Endodermal cell (in vitro differentiated cells): ENCODE measurements at regions not wholly inside any gene's neighbourhood (a gene's known extent, or its start where the extent isn't known, plus 50 kb on each side); places are given as distances from the start of the nearest gene placed in this dataset.

Experiments
- DNase-seq: peaks from one replicate; pipeline ENCODE4 v3.0.0-alpha.2; 2017
- H3K27ac ChIP-seq: 2 replicates; pipeline ENCODE4 v1.5.1; 2013; ENCODE audit warnings: mild to moderate bottlenecking, low read depth, low read length, moderate library complexity
- H3K27me3 ChIP-seq: 2 replicates; pipeline ENCODE4 v1.6.1; 2013; ENCODE audit warnings: mild to moderate bottlenecking, low read length, moderate library complexity; ENCODE audit not compliant: insufficient read depth, control insufficient read depth, poor library complexity, severe bottlenecking
- H3K36me3 ChIP-seq: 2 replicates; pipeline ENCODE4 v1.7.0; 2013; ENCODE audit warnings: mild to moderate bottlenecking, low read length, moderate library complexity; ENCODE audit not compliant: control insufficient read depth, insufficient read depth
- H3K4me1 ChIP-seq: one replicate; pipeline ENCODE4 v1.7.0; 2013; ENCODE audit warnings: low read length; ENCODE audit not compliant: control insufficient read depth, insufficient read depth
- H3K4me3 ChIP-seq: 2 replicates; pipeline ENCODE4 v1.5.1; 2013; ENCODE audit warnings: mild to moderate bottlenecking, low read length, moderate library complexity
- H3K9ac ChIP-seq: 2 replicates; pipeline ENCODE4 v1.6.1; 2013; ENCODE audit warnings: mild to moderate bottlenecking, low read length, moderate library complexity; ENCODE audit not compliant: poor library complexity, severe bottlenecking; ENCODE audit errors: extremely low read depth
- H3K9me3 ChIP-seq: 2 replicates; pipeline ENCODE4 v1.6.1; 2013; ENCODE audit warnings: mild to moderate bottlenecking, low read length, moderate library complexity; ENCODE audit not compliant: control insufficient read depth
- H3K27ac Mint-ChIP-seq: 2 replicates; pipeline ENCODE4 v1.8.0; 2020; ENCODE audit warnings: mixed read lengths
- H3K27me3 Mint-ChIP-seq: 2 replicates; pipeline ENCODE4 v1.8.0; 2021; ENCODE audit warnings: mild to moderate bottlenecking, mixed read lengths; ENCODE audit not compliant: insufficient read depth
- H3K36me3 Mint-ChIP-seq: 2 replicates; pipeline ENCODE4 v1.8.0; 2020; ENCODE audit warnings: low read depth, mixed read lengths
- H3K4me1 Mint-ChIP-seq: 2 replicates; pipeline ENCODE4 v1.8.0; 2020; ENCODE audit warnings: mixed read lengths
- H3K4me3 Mint-ChIP-seq: 2 replicates; pipeline ENCODE4 v1.8.0; 2020; ENCODE audit warnings: mild to moderate bottlenecking, moderate library complexity, mixed read lengths
- H3K9me3 Mint-ChIP-seq: 2 replicates; pipeline ENCODE4 v1.8.0; 2020; ENCODE audit warnings: mild to moderate bottlenecking, mixed read lengths
- WGBS, 2 experiments: methylation state at CpG; one replicate each; pipeline versions ENCODE4 v1.1.5 to v1.1.7; 2013; ENCODE audit warnings: missing lambda C conversion rate in 2 of 2, mixed read lengths in 1 of 2; ENCODE audit not compliant: insufficient coverage in 1 of 2, insufficient read length in 1 of 2; 5-methylcytosine and 5-hydroxymethylcytosine counted together
- TF ChIP-seq, protein P1 (sequence below): fragments of 200-600 bp; sonication (generic); conservative IDR thresholded peaks from 2 replicates; pipeline ENCODE4 v1.5.0; 2021; ENCODE audit warnings: antibody characterized with exemption, mild to moderate bottlenecking

- no peaks in the 10 kb centered on the region for H3K27me3 Mint-ChIP-seq
- Histone ChIP-seq H3K4me3 (no peak overlapping the region), H3K27me3 (no peaks in the 10 kb centered on the region), H3K36me3 (no peaks in the 10 kb centered on the region), H3K9me3 (no peaks in the 10 kb centered on the region), H3K4me1 (no peaks in the 10 kb centered on the region), H3K27ac (no peak overlapping the region), H3K9ac (no peak overlapping the region)
- H3K27ac Mint-ChIP-seq, result no peak overlapping the region
- H3K36me3 Mint-ChIP-seq, result no peaks in the 10 kb centered on the region
- H3K9me3 Mint-ChIP-seq, result no peaks in the 10 kb centered on the region
- DNase-seq, result peak; percentile 61
- no peak overlapping the region for H3K4me3 Mint-ChIP-seq
- WGBS, 2 experiments, result 91% methylated on average over 3 of the region's 3 CpGs; no CpG with 5 or more reads in 1 of the 2 experiments
- TF ChIP-seq, protein P1, sequence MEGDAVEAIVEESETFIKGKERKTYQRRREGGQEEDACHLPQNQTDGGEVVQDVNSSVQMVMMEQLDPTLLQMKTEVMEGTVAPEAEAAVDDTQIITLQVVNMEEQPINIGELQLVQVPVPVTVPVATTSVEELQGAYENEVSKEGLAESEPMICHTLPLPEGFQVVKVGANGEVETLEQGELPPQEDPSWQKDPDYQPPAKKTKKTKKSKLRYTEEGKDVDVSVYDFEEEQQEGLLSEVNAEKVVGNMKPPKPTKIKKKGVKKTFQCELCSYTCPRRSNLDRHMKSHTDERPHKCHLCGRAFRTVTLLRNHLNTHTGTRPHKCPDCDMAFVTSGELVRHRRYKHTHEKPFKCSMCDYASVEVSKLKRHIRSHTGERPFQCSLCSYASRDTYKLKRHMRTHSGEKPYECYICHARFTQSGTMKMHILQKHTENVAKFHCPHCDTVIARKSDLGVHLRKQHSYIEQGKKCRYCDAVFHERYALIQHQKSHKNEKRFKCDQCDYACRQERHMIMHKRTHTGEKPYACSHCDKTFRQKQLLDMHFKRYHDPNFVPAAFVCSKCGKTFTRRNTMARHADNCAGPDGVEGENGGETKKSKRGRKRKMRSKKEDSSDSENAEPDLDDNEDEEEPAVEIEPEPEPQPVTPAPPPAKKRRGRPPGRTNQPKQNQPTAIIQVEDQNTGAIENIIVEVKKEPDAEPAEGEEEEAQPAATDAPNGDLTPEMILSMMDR, result peak; percentile 27
- H3K4me1 Mint-ChIP-seq, result peaks cover 7% of the 10 kb centered on the region
Measured at GRCh38 chr2:22616031-22616430, 768.9 kb upstream of the KLHL29 start.

- Histone ChIP-seq H3K9me3 (no peaks in the 10 kb centered on the region), H3K27me3 (no peaks in the 10 kb centered on the region), H3K36me3 (no peaks in the 10 kb centered on the region), H3K4me3 (no peak overlapping the region), H3K4me1 (peaks cover 3% of the 10 kb centered on the region), H3K9ac (no peak overlapping the region), H3K27ac (no peak overlapping the region)
- no peak for DNase-seq
- 97 to 100% methylated on average over 3 of the region's 3 CpGs for WGBS, 2 experiments
- Mint-ChIP-seq H3K27ac (no peak overlapping the region), H3K9me3 (no peaks in the 10 kb centered on the region), H3K4me3 (no peak overlapping the region), H3K36me3 (no peaks in the 10 kb centered on the region), H3K4me1 (peaks cover 21% of the 10 kb centered on the region), H3K27me3 (no peaks in the 10 kb centered on the region)
- TF ChIP-seq, protein P1, result no peak
Measured at GRCh38 chr2:22623620-22624019, 761.4 kb upstream of the KLHL29 start.

DNA sequence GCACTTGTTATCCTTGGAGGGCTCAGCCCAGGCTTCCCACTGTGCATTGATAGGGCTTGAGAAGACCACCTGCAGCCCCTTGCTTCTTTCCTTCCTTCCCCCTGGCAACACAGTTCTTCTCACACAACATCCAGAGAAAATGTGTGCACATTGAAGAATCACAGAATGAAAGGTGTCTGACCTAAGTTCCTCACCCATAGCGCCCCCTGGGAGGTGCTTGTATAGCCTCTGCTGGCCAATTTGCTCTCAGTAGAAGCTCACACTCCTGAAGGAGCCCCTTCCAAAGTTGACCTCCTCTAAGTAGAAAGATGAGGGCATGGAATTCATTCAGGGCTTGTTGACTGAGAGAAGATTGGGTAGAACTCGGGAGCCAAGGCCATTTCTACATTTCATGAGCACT lies 758.4 kb upstream of the KLHL29 start:
- 73 to 100% methylated on average over 1 to 2 of the region's 2 CpGs for WGBS, 2 experiments

More for the DNA sequence above, 758.4 kb upstream of the KLHL29 start:
- H3K9me3 ChIP-seq, result peaks cover 1% of the 10 kb centered on the region
- H3K27me3 ChIP-seq, result no peaks in the 10 kb centered on the region
- peaks cover 17% of the 10 kb centered on the region for H3K4me1 Mint-ChIP-seq
- H3K4me3 ChIP-seq, result no peak overlapping the region
- TF ChIP-seq, protein P1, result peak; percentile 76
- no peak overlapping the region for H3K27ac Mint-ChIP-seq
- H3K9me3 Mint-ChIP-seq, result peaks cover 2% of the 10 kb centered on the region
- no peaks in the 10 kb centered on the region for H3K27me3 Mint-ChIP-seq
- H3K4me1 ChIP-seq, result peaks cover 3% of the 10 kb centered on the region
- no peak overlapping the region for H3K9ac ChIP-seq
- H3K4me3 Mint-ChIP-seq, result no peak overlapping the region
- peak; percentile 86 for DNase-seq
- H3K36me3 ChIP-seq, result peaks cover 8% of the 10 kb centered on the region
- peaks cover 14% of the 10 kb centered on the region for H3K36me3 Mint-ChIP-seq
- H3K27ac ChIP-seq, result no peak overlapping the region
